HEK293 (cell line): ENCODE measurements at regions not wholly inside any gene's neighbourhood (a gene's known extent, or its start where the extent isn't known, plus 50 kb on each side); places are given as distances from the start of the nearest gene placed in this dataset.

Experiments used
- CTCF ChIA-PET: fragments of 350-600 bp; formaldehyde crosslinking; extraction: SDS; loops from one replicate; lab custom pipeline; 2021; ENCODE audit warnings: antibody characterized with exemption; lab: Yijun Ruan, JAX
- POLR2A ChIA-PET: fragments of 300-600 bp; formaldehyde crosslinking; extraction: SDS; loops from one replicate; lab custom pipeline; 2020; ENCODE audit warnings: antibody characterized with exemption, inconsistent platforms; lab: Yijun Ruan, JAX
- H3K27ac ChIP-seq: fragments of 200-500 bp; sonication (Bioruptor generic); 2 replicates; pipeline ENCODE4 v1.5.1; 2014; ENCODE audit warnings: low read depth, low read length, control low read depth, inconsistent platforms; ENCODE audit errors: extremely low read depth
- H3K36me3 ChIP-seq, 2 experiments: fragments of 200-500 bp in 1 of 2; sonication (Bioruptor generic) in 1 of 2; 1 replicate in 1 of 2; 2 replicates in 1 of 2; pipeline ENCODE4 v1.5.1; 2014 to 2017; ENCODE audit warnings: inconsistent platforms in 2 of 2, low read length in 2 of 2; ENCODE audit not compliant: control insufficient read depth in 2 of 2, insufficient read depth in 1 of 2
- H3K4me1 ChIP-seq: fragments of 200-500 bp; sonication (Bioruptor generic); 2 replicates; pipeline ENCODE4 v1.5.1; 2014; ENCODE audit warnings: mild to moderate bottlenecking, low read length, inconsistent platforms; ENCODE audit not compliant: control insufficient read depth, insufficient read depth
- H3K4me3 ChIP-seq: 2 replicates; pipeline ENCODE4 v1.5.1; 2011; ENCODE audit warnings: low read depth, mild to moderate bottlenecking, control low read depth, low read length, moderate library complexity
- H3K9me3 ChIP-seq: fragments of 200-500 bp; sonication (Bioruptor generic); 2 replicates; pipeline ENCODE4 v1.5.1; 2014; ENCODE audit warnings: low read depth, low read length, inconsistent platforms; ENCODE audit not compliant: control insufficient read depth, insufficient read depth
- BCL11B ChIP-seq: fragments of 450-650 bp; formaldehyde crosslinking; IDR thresholded peaks from 2 replicates; pipeline ENCODE4 v1.5.1; 2016; ENCODE audit warnings: low read depth, missing biosample characterization, missing genetic modification characterization
- GLI4 ChIP-seq: fragments of 450-650 bp; formaldehyde crosslinking; IDR thresholded peaks from 2 replicates; pipeline ENCODE4 v1.5.1; 2016; ENCODE audit warnings: missing biosample characterization, missing genetic modification characterization
- KLF1 ChIP-seq: fragments of 450-650 bp; formaldehyde crosslinking; IDR thresholded peaks from 2 replicates; pipeline ENCODE4 v1.5.1; 2016; ENCODE audit warnings: missing biosample characterization, missing genetic modification characterization
- MZF1 ChIP-seq: fragments of 450-650 bp; formaldehyde crosslinking; IDR thresholded peaks from 2 replicates; pipeline ENCODE4 v1.5.1; 2017; ENCODE audit warnings: missing biosample characterization, missing genetic modification characterization, borderline replicate concordance
- PRDM1 ChIP-seq: fragments of 450-650 bp; formaldehyde crosslinking; IDR thresholded peaks from 2 replicates; pipeline ENCODE4; 2016; ENCODE audit warnings: missing biosample characterization, missing genetic modification characterization
- TRIM28 ChIP-seq: IDR thresholded peaks from 2 replicates; pipeline ENCODE4 v1.6.1; 2011; ENCODE audit warnings: low read length, control low read depth, borderline replicate concordance
- ZBTB20 ChIP-seq: fragments of 450-650 bp; formaldehyde crosslinking; IDR thresholded peaks from 2 replicates; pipeline ENCODE4 v1.5.1; 2016; ENCODE audit warnings: missing biosample characterization, missing genetic modification characterization
- ZBTB48 ChIP-seq: fragments of 450-650 bp; formaldehyde crosslinking; IDR thresholded peaks from 2 replicates; pipeline ENCODE4 v1.5.1; 2016; ENCODE audit warnings: missing biosample characterization, missing genetic modification characterization
- ZNF10 ChIP-seq: fragments of 450-650 bp; formaldehyde crosslinking; IDR thresholded peaks from 2 replicates; pipeline ENCODE4 v1.5.1; 2017; ENCODE audit warnings: missing biosample characterization, missing genetic modification characterization
- ZNF140 ChIP-seq: fragments of 450-650 bp; formaldehyde crosslinking; IDR thresholded peaks from 2 replicates; pipeline ENCODE4 v1.5.1; 2016; ENCODE audit warnings: missing biosample characterization, missing genetic modification characterization
- ZNF169 ChIP-seq: fragments of 450-650 bp; formaldehyde crosslinking; IDR thresholded peaks from 2 replicates; pipeline ENCODE4 v1.5.1; 2016; ENCODE audit warnings: missing biosample characterization, missing genetic modification characterization
- ZNF221 ChIP-seq: fragments of 450-650 bp; formaldehyde crosslinking; IDR thresholded peaks from 2 replicates; pipeline ENCODE4 v1.5.1; 2017; ENCODE audit warnings: missing biosample characterization, missing genetic modification characterization, borderline replicate concordance
- ZNF223 ChIP-seq: fragments of 450-650 bp; formaldehyde crosslinking; IDR thresholded peaks from 2 replicates; pipeline ENCODE4 v1.5.1; 2016; ENCODE audit warnings: missing biosample characterization, missing genetic modification characterization
- ZNF280C ChIP-seq: fragments of 450-650 bp; formaldehyde crosslinking; IDR thresholded peaks from 2 replicates; pipeline ENCODE4 v1.5.1; 2016; ENCODE audit warnings: missing biosample characterization, missing genetic modification characterization
- ZNF335 ChIP-seq: fragments of 450-650 bp; formaldehyde crosslinking; conservative IDR thresholded peaks from 2 replicates; pipeline ENCODE4 v1.5.1; 2016; ENCODE audit warnings: missing biosample characterization, missing genetic modification characterization
- ZNF501 ChIP-seq: fragments of 450-650 bp; formaldehyde crosslinking; IDR thresholded peaks from 2 replicates; pipeline ENCODE4 v1.5.1; 2016; ENCODE audit warnings: missing biosample characterization, missing genetic modification characterization
- ZNF558 ChIP-seq: fragments of 450-650 bp; formaldehyde crosslinking; IDR thresholded peaks from 2 replicates; pipeline ENCODE4 v1.5.1; 2016; ENCODE audit warnings: missing biosample characterization, missing genetic modification characterization
- ZNF571 ChIP-seq: fragments of 450-650 bp; formaldehyde crosslinking; IDR thresholded peaks from 2 replicates; pipeline ENCODE4 v1.5.0; 2017; ENCODE audit warnings: missing biosample characterization, missing genetic modification characterization
- ZNF660 ChIP-seq: fragments of 450-650 bp; IDR thresholded peaks from 2 replicates; pipeline ENCODE4 v1.5.1; 2018; ENCODE audit warnings: missing biosample characterization, mild to moderate bottlenecking, missing genetic modification characterization
- ZNF692 ChIP-seq: fragments of 450-650 bp; formaldehyde crosslinking; IDR thresholded peaks from 2 replicates; pipeline ENCODE4 v1.5.1; 2016; ENCODE audit warnings: missing biosample characterization, missing genetic modification characterization
- ZNF701 ChIP-seq: fragments of 450-650 bp; formaldehyde crosslinking; IDR thresholded peaks from 2 replicates; pipeline ENCODE4 v1.5.1; 2016; ENCODE audit warnings: missing biosample characterization, missing genetic modification characterization
- ZXDB ChIP-seq: fragments of 450-650 bp; formaldehyde crosslinking; IDR thresholded peaks from 2 replicates; pipeline ENCODE4 v1.5.1; 2016; ENCODE audit warnings: missing biosample characterization, missing genetic modification characterization

GRCh38 chr6:144418959-144419545 is 133.9 kb downstream of the UTRN start:
- TF ChIP-seq GLI4: no peak
- TF ChIP-seq ZNF10 (tag by site-specific recombination): no peak
- TF ChIP-seq PRDM1 (tag by site-specific recombination): peak; percentile 39; the same call in 1 of the 2 replicates
- TF ChIP-seq ZNF140 (tag by site-specific recombination): no peak
- no peak for TF ChIP-seq ZNF169
- TF ChIP-seq ZNF221 (tag by site-specific recombination): no peak
- no peaks in the 10 kb centered on the region for H3K9me3 ChIP-seq
- peaks cover 14% of the 10 kb centered on the region for H3K4me1 ChIP-seq

GRCh38 chr6:144423167-144423566 is 138.0 kb downstream of the UTRN start:
- POLR2A ChIA-PET: no interaction called here
- Histone ChIP-seq H3K27ac (no peak overlapping the region), H3K4me3 (no peak overlapping the region), H3K9me3 (no peaks in the 10 kb centered on the region), H3K36me3 (peaks cover 0 to 10% of the 10 kb centered on the region in 2 experiments; a peak in 2 of 3 replicates), H3K4me1 (peaks cover 11% of the 10 kb centered on the region)
- 0 out of 2 replicates have a peak, but pooled peaks have one; percentile 8 for TF ChIP-seq ZNF692 (tag by site-specific recombination)
- peak; percentile 83; the same call in 1 of the 2 replicates for TF ChIP-seq MZF1 (tag by site-specific recombination)
- TF ChIP-seq ZNF335 (tag by site-specific recombination): peak; percentile 46; the same call in 1 of the 2 replicates
- TF ChIP-seq ZBTB20: peak; percentile 28; the same call in 1 of the 2 replicates
- TF ChIP-seq ZNF558: no peak
- TF ChIP-seq TRIM28: peak; percentile 85
- no peak for TF ChIP-seq ZNF501
- TF ChIP-seq ZBTB48 (tag by site-specific recombination): peak; percentile 77
- no peak for TF ChIP-seq ZNF571 (tag by site-specific recombination)
- no peak for TF ChIP-seq BCL11B (tag by site-specific recombination)
- TF ChIP-seq ZNF223: no peak
- TF ChIP-seq ZNF660 (tag by site-specific recombination): peak; percentile 35
- no peak for TF ChIP-seq ZNF701
- TF ChIP-seq ZNF280C: no peak
- no peak for TF ChIP-seq ZXDB (tag by site-specific recombination)
- TF ChIP-seq KLF1 (tag by site-specific recombination): 0 out of 2 replicates have a peak, but pooled peaks have one; percentile 34
- CTCF ChIA-PET: no interaction called here

More at GRCh38 chr6:144418959-144419545, 133.9 kb downstream of the UTRN start:
- H3K27ac ChIP-seq: no peak overlapping the region
- POLR2A ChIA-PET: no interaction called here
- H3K36me3 ChIP-seq: peaks cover 0 to 2% of the 10 kb centered on the region in 2 experiments; a peak in 1 of 3 replicates
- H3K4me3 ChIP-seq: no peak overlapping the region
- CTCF ChIA-PET: interaction anchor here (0.5 kb wide), 1 partner anchor 214 kb away, joined by 4 read pairs; no protein-coding TSS in a partner anchor
